Activated CD4-positive, alpha-beta T cell treated with anti-CD3 and anti-CD28 coated beads for 36 hours (primary cell): ENCODE measurements at regions not wholly inside any gene's neighbourhood (a gene's known extent, or its start where the extent isn't known, plus 50 kb on each side); places are given as distances from the start of the nearest gene placed in this dataset.
A peak's percentile ranks its signal among the peaks of the same experiment; 100 is the strongest.
"Not testable (repeated sequence)": the region's sequence is repeated elsewhere in the genome, so short reads cannot be mapped to it uniquely, and the experiment has no call there.

Experiments used
- ATAC-seq: fragments of 200-7000 bp; cut with Tn5 transposase; one replicate; pipeline ENCODE4 v1.10.0; 2021; ENCODE audit warnings: mild to moderate bottlenecking, moderate library complexity
- CTCF ChIA-PET: fragments of 350-600 bp; sonication (Branson Sonifier 250); formaldehyde crosslinking; loops from one replicate; lab custom pipeline; 2021; ENCODE audit warnings: antibody characterized with exemption; lab: Charles Lee
- POLR2A ChIA-PET: fragments of 350-600 bp; sonication (Branson Sonifier 250); formaldehyde crosslinking; loops from one replicate; lab custom pipeline; 2021; ENCODE audit warnings: antibody characterized with exemption, inconsistent platforms; lab: Charles Lee
- DNase-seq: peaks from one replicate; pipeline ENCODE4 v3.0.0-alpha.2; 2020
- H3K27ac Mint-ChIP-seq: one replicate; pipeline ENCODE4 v1.8.0; 2021; ENCODE audit warnings: mixed read lengths
- H3K27me3 Mint-ChIP-seq: one replicate; pipeline ENCODE4 v1.8.0; 2021; ENCODE audit warnings: mixed read lengths
- H3K36me3 Mint-ChIP-seq: one replicate; pipeline ENCODE4 v1.8.0; 2021; ENCODE audit warnings: low read depth, mixed read lengths
- H3K4me1 Mint-ChIP-seq: one replicate; pipeline ENCODE4 v1.8.0; 2021; ENCODE audit warnings: mixed read lengths
- H3K4me3 Mint-ChIP-seq: one replicate; pipeline ENCODE4 v1.8.0; 2021; ENCODE audit warnings: mild to moderate bottlenecking, moderate library complexity, mixed read lengths
- H3K9me3 Mint-ChIP-seq: one replicate; pipeline ENCODE4 v1.8.0; 2021; ENCODE audit warnings: low read depth, mixed read lengths
- intact Hi-C, 2 experiments: fragments of 100-400 bp; cut with DNase I in 1 of 2; cut with micrococcal nuclease in 1 of 2; formaldehyde crosslinking; loops; one replicate each; pipeline versions ENCODE4 v1.14.2 to v1.15.1; 2022 to 2024; cut with DNase I, micrococcal nuclease

GRCh38 chr11:98289617-98290263 is 731.0 kb upstream of the CNTN5 start:
- DNase-seq (no peak), ATAC-seq (no peak)
- Mint-ChIP-seq H3K4me3 (no peak overlapping the region), H3K27me3 (no peaks in the 10 kb centered on the region), H3K36me3 (no peaks in the 10 kb centered on the region), H3K9me3 (no peaks in the 10 kb centered on the region), H3K27ac (no peak overlapping the region), H3K4me1 (no peaks in the 10 kb centered on the region)
- ChIA-PET POLR2A (no interaction called here), CTCF (interaction anchor here (0.7 kb wide), 1 partner anchor 452 kb away, joined by 4 read pairs; no protein-coding TSS in a partner anchor)
- intact Hi-C loops, result no loop called here

GRCh38 chr11:98296091-98296880 is 724.5 kb upstream of the CNTN5 start:
- ATAC-seq, result no peak
- intact Hi-C loops, result no loop called here
- no peaks in the 10 kb centered on the region for H3K36me3 Mint-ChIP-seq
- H3K9me3 Mint-ChIP-seq, result no peaks in the 10 kb centered on the region
- no peak for DNase-seq
- no peak overlapping the region for H3K27ac Mint-ChIP-seq
- H3K4me1 Mint-ChIP-seq, result peaks cover 9% of the 10 kb centered on the region
- peak overlapping the region; percentile 12 for H3K4me3 Mint-ChIP-seq
- POLR2A ChIA-PET, result no interaction called here
- CTCF ChIA-PET, result no interaction called here
- no peaks in the 10 kb centered on the region for H3K27me3 Mint-ChIP-seq

- Mint-ChIP-seq H3K27ac (no peak overlapping the region), H3K9me3 (no peaks in the 10 kb centered on the region), H3K4me3 (no peak overlapping the region), H3K36me3 (no peaks in the 10 kb centered on the region), H3K27me3 (no peaks in the 10 kb centered on the region), H3K4me1 (peaks cover 9% of the 10 kb centered on the region)
- ChIA-PET POLR2A (no interaction called here), CTCF (no interaction called here)
- intact Hi-C loops, result no loop called here
- ATAC-seq (no peak), DNase-seq (no peak)
Observed at GRCh38 chr11:98300719-98301118, 720.0 kb upstream of the CNTN5 start.

- POLR2A ChIA-PET, result no interaction called here
- CTCF ChIA-PET, result interaction anchor here (0.6 kb wide), 1 partner anchor 9 kb away, joined by 3 read pairs; no protein-coding TSS in a partner anchor
- intact Hi-C loops, result no loop called here
Observed at GRCh38 chr11:98307827-98308491, 712.8 kb upstream of the CNTN5 start.

GRCh38 chr11:98330306-98330705 is 690.4 kb upstream of the CNTN5 start:
- H3K27ac Mint-ChIP-seq, H3K9me3 Mint-ChIP-seq, H3K36me3 Mint-ChIP-seq, ATAC-seq, intact Hi-C loops, CTCF ChIA-PET, H3K4me1 Mint-ChIP-seq, H3K27me3 Mint-ChIP-seq, DNase-seq, H3K4me3 Mint-ChIP-seq, POLR2A ChIA-PET: not testable (repeated sequence)

More at GRCh38 chr11:98307827-98308491, 712.8 kb upstream of the CNTN5 start:
- Mint-ChIP-seq H3K4me3 (no peak overlapping the region), H3K27ac (no peak overlapping the region), H3K4me1 (no peaks in the 10 kb centered on the region), H3K36me3 (no peaks in the 10 kb centered on the region), H3K27me3 (no peaks in the 10 kb centered on the region), H3K9me3 (peaks cover 2% of the 10 kb centered on the region)
- ATAC-seq (no peak), DNase-seq (no peak)

GRCh38 chr11:98358551-98358950 is 662.2 kb upstream of the CNTN5 start:
- POLR2A ChIA-PET, result no interaction called here
- CTCF ChIA-PET, result no interaction called here
- no peaks in the 10 kb centered on the region for H3K36me3 Mint-ChIP-seq
- no peaks in the 10 kb centered on the region for H3K27me3 Mint-ChIP-seq
- H3K27ac Mint-ChIP-seq, result no peak overlapping the region
- H3K4me3 Mint-ChIP-seq, result no peak overlapping the region
- H3K4me1 Mint-ChIP-seq, result no peaks in the 10 kb centered on the region
- intact Hi-C loops, result no loop called here
- H3K9me3 Mint-ChIP-seq, result peaks cover 4% of the 10 kb centered on the region
- no peak for ATAC-seq
- DNase-seq, result no peak

DNA sequence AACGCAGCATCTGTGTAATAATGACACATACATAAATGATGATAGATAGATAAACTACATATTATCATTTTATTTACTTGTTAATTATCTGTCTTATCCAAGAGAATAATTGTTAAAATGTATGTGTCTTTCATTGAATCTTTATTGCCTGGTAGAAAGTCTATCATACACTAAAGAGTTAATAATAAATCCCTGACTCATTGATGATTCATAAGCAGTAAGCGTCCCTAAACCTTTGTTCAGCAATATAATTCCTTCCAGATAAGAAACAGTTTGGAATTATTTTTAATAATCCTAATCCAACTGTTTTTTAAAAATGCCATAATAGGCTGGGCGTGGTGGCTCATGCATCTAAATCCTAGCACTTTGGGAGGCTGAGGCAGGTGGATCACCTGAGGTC is 655.6 kb upstream of the CNTN5 start:
- Mint-ChIP-seq H3K27me3 (no peaks in the 10 kb centered on the region), H3K27ac (no peak overlapping the region), H3K36me3 (no peaks in the 10 kb centered on the region), H3K4me1 (no peaks in the 10 kb centered on the region), H3K4me3 (no peak overlapping the region), H3K9me3 (peaks cover 5% of the 10 kb centered on the region)
- ChIA-PET POLR2A (no interaction called here), CTCF (no interaction called here)
- intact Hi-C loops, result no loop called here
- DNase-seq (no peak), ATAC-seq (no peak)

DNA sequence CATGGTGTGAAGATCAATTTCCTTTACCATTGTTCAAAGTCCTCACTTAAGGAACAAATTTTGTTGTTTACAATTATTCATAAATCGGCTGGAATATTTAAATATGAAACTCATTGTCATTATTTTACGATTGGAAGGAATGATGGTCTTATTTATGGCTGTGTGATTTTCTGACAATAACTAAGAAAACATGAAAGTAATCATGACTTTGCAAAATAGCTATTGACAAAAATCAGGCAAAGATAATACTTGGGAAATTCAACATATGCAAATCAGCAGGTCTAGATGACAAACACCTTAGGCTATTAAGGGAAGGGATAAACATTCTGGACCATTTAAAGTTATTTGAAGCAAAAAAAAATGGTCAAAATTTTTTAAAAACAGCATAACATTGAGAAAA is 654.8 kb upstream of the CNTN5 start:
- intact Hi-C loops, result no loop called here
- ATAC-seq, result no peak
- no peaks in the 10 kb centered on the region for H3K27me3 Mint-ChIP-seq
- H3K4me1 Mint-ChIP-seq, result no peaks in the 10 kb centered on the region
- H3K4me3 Mint-ChIP-seq, result no peak overlapping the region
- ChIA-PET CTCF (no interaction called here), POLR2A (no interaction called here)
- H3K9me3 Mint-ChIP-seq, result peaks cover 5% of the 10 kb centered on the region
- DNase-seq, result no peak
- no peak overlapping the region for H3K27ac Mint-ChIP-seq
- H3K36me3 Mint-ChIP-seq, result no peaks in the 10 kb centered on the region

- ChIA-PET CTCF (no interaction called here), POLR2A (no interaction called here)
- ATAC-seq, result no peak
- H3K9me3 Mint-ChIP-seq, result peaks cover 6% of the 10 kb centered on the region
- H3K4me3 Mint-ChIP-seq, result no peak overlapping the region
- H3K27me3 Mint-ChIP-seq, result no peaks in the 10 kb centered on the region
- no peak for DNase-seq
- intact Hi-C loops, result no loop called here
- H3K36me3 Mint-ChIP-seq, result no peaks in the 10 kb centered on the region
- no peak overlapping the region for H3K27ac Mint-ChIP-seq
- no peaks in the 10 kb centered on the region for H3K4me1 Mint-ChIP-seq
Observed at GRCh38 chr11:98390391-98390790, 630.4 kb upstream of the CNTN5 start.

GRCh38 chr11:98394500-98394899 is 626.2 kb upstream of the CNTN5 start:
- H3K27me3 Mint-ChIP-seq, POLR2A ChIA-PET, H3K36me3 Mint-ChIP-seq, H3K4me1 Mint-ChIP-seq, H3K4me3 Mint-ChIP-seq, CTCF ChIA-PET, H3K27ac Mint-ChIP-seq, H3K9me3 Mint-ChIP-seq, DNase-seq, ATAC-seq, intact Hi-C loops: not testable (repeated sequence)

DNA sequence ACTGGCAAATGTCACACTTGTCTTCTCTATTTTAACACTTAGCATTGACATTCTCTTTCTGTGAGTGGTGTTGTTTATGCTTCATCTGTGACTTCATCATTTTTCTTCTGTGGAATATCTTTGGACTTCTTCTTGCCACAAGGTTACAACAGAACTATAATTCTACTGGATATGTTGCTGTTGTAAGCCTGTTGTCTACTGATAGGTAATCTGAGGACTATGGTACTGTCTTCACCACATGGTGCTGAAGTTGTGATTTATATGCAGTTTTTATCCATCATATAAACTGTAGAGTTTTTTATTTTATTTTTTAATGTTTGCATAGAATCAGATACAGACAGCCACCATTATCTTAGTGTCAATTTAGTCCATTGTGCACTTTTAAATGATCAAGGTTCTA is 622.2 kb upstream of the CNTN5 start:
- ChIA-PET POLR2A (no interaction called here), CTCF (no interaction called here)
- Mint-ChIP-seq H3K36me3 (no peaks in the 10 kb centered on the region), H3K4me1 (no peaks in the 10 kb centered on the region), H3K27me3 (no peaks in the 10 kb centered on the region), H3K9me3 (peaks cover 5% of the 10 kb centered on the region), H3K27ac (no peak overlapping the region), H3K4me3 (no peak overlapping the region)
- DNase-seq, result no peak
- intact Hi-C loops, result no loop called here
- ATAC-seq, result no peak

GRCh38 chr11:98409069-98409468 is 611.7 kb upstream of the CNTN5 start:
- Mint-ChIP-seq H3K4me1 (no peaks in the 10 kb centered on the region), H3K27me3 (no peaks in the 10 kb centered on the region), H3K27ac (no peak overlapping the region), H3K4me3 (no peak overlapping the region), H3K9me3 (no peaks in the 10 kb centered on the region), H3K36me3 (no peaks in the 10 kb centered on the region)
- no peak for DNase-seq
- POLR2A ChIA-PET, result no interaction called here
- intact Hi-C loops, result no loop called here
- CTCF ChIA-PET, result no interaction called here
- no peak for ATAC-seq
